ENCODE measurements at regions not wholly inside any gene's neighbourhood (a gene's known extent, or its start where the extent isn't known, plus 50 kb on each side); places are given as distances from the start of the nearest gene placed in this dataset.
"Not testable (repeated sequence)": the region's sequence is repeated elsewhere in the genome, so short reads cannot be mapped to it uniquely, and the experiment has no call there.

- not testable (repeated sequence) for H3K36me3 ChIP-seq (ENCODE audit: control insufficient read depth, low read length); H3K9me2 ChIP-seq (replicated peaks; ENCODE audit: control insufficient read depth, low read length); H3K9me3 ChIP-seq (ENCODE audit: control insufficient read depth, insufficient read depth, low read length); H3K4me2 ChIP-seq (ENCODE audit: low read length); H3K79me2 ChIP-seq (ENCODE audit: control insufficient read depth, low read length); H4K20me1 ChIP-seq (ENCODE audit: control insufficient read depth, insufficient read depth, low read depth, low read length); H3K27ac ChIP-seq (ENCODE audit: low read depth, low read length); H3K4me3 ChIP-seq (ENCODE audit: low read length); H3K27me3 ChIP-seq (ENCODE audit: control insufficient read depth, low read length); H3F3A ChIP-seq (ENCODE audit: control insufficient read depth, insufficient read depth)
- H3K4me1 ChIP-seq (ENCODE audit: control insufficient read depth, low read length) = peaks cover 12% of the 10 kb centered on the region
Observed at GRCh38 chr3:144023543-144023942, 51.9 kb downstream of the DIPK2A start.

GRCh38 chr3:144028798-144029411 lies 57.3 kb downstream of the DIPK2A start:
- Histone ChIP-seq H3K4me3 (ENCODE audit: low read length) (peak overlapping the region; percentile 41), H3K9me3 (ENCODE audit: control insufficient read depth, insufficient read depth, low read length) (no peaks in the 10 kb centered on the region), H3K4me2 (ENCODE audit: low read length) (peak overlapping the region; percentile 63), H3K79me2 (ENCODE audit: control insufficient read depth, low read length) (no peaks in the 10 kb centered on the region), H3F3A (ENCODE audit: control insufficient read depth, insufficient read depth) (peaks cover 6% of the 10 kb centered on the region), H3K27ac (ENCODE audit: low read depth, low read length) (peak overlapping the region; percentile 67), H3K36me3 (ENCODE audit: control insufficient read depth, low read length) (no peaks in the 10 kb centered on the region), H3K4me1 (ENCODE audit: control insufficient read depth, low read length) (peaks cover 55% of the 10 kb centered on the region), H3K9me2 (replicated peaks; ENCODE audit: control insufficient read depth, low read length) (no peaks in the 10 kb centered on the region), H3K27me3 (ENCODE audit: control insufficient read depth, low read length) (no peaks in the 10 kb centered on the region), H4K20me1 (ENCODE audit: control insufficient read depth, insufficient read depth, low read depth, low read length) (no peaks in the 10 kb centered on the region)
- TF ChIP-seq CTCF (IDR thresholded peaks at IDR 0.05; ENCODE audit: low read depth, low read length, poor library complexity, severe bottlenecking) (no peak), EZH2phosphoT487 (IDR thresholded peaks at IDR 0.05; ENCODE audit: borderline replicate concordance, low read length) (no peak)

- TF ChIP-seq EZH2phosphoT487 (IDR thresholded peaks at IDR 0.05; ENCODE audit: borderline replicate concordance, low read length) (no peak), CTCF (IDR thresholded peaks at IDR 0.05; ENCODE audit: low read depth, low read length, poor library complexity, severe bottlenecking) (no peak)
- no peaks in the 10 kb centered on the region for H3K27me3 ChIP-seq (ENCODE audit: control insufficient read depth, low read length)
Observed at GRCh38 chr3:144029769-144030168, 58.1 kb downstream of the DIPK2A start.

GRCh38 chr3:144031938-144032337 lies 60.3 kb downstream of the DIPK2A start:
- Histone ChIP-seq H3K9me2 (replicated peaks; ENCODE audit: control insufficient read depth, low read length) (no peaks in the 10 kb centered on the region), H3F3A (ENCODE audit: control insufficient read depth, insufficient read depth) (peaks cover 6% of the 10 kb centered on the region), H3K27ac (ENCODE audit: low read depth, low read length) (no peak overlapping the region), H3K4me2 (ENCODE audit: low read length) (no peak overlapping the region), H3K4me3 (ENCODE audit: low read length) (no peak overlapping the region), H3K27me3 (ENCODE audit: control insufficient read depth, low read length) (no peaks in the 10 kb centered on the region), H3K9me3 (ENCODE audit: control insufficient read depth, insufficient read depth, low read length) (no peaks in the 10 kb centered on the region), H3K4me1 (ENCODE audit: control insufficient read depth, low read length) (peaks cover 55% of the 10 kb centered on the region), H4K20me1 (ENCODE audit: control insufficient read depth, insufficient read depth, low read depth, low read length) (no peaks in the 10 kb centered on the region), H3K79me2 (ENCODE audit: control insufficient read depth, low read length) (no peaks in the 10 kb centered on the region), H3K36me3 (ENCODE audit: control insufficient read depth, low read length) (no peaks in the 10 kb centered on the region)
- TF ChIP-seq EZH2phosphoT487 (IDR thresholded peaks at IDR 0.05; ENCODE audit: borderline replicate concordance, low read length) (no peak), CTCF (IDR thresholded peaks at IDR 0.05; ENCODE audit: low read depth, low read length, poor library complexity, severe bottlenecking) (no peak)

More at GRCh38 chr3:144029769-144030168, 58.1 kb downstream of the DIPK2A start:
- H3K4me1 ChIP-seq (ENCODE audit: control insufficient read depth, low read length) = peaks cover 55% of the 10 kb centered on the region
- no peaks in the 10 kb centered on the region for H3K9me2 ChIP-seq (replicated peaks; ENCODE audit: control insufficient read depth, low read length)
- H3K79me2 ChIP-seq (ENCODE audit: control insufficient read depth, low read length) = no peaks in the 10 kb centered on the region
- H3K9me3 ChIP-seq (ENCODE audit: control insufficient read depth, insufficient read depth, low read length) = no peaks in the 10 kb centered on the region
- H3K27ac ChIP-seq (ENCODE audit: low read depth, low read length) = 0 out of 2 replicates have a peak overlapping the region, but pooled peaks have one; percentile 67
- H3K4me2 ChIP-seq (ENCODE audit: low read length) = peak overlapping the region; percentile 45
- H3K36me3 ChIP-seq (ENCODE audit: control insufficient read depth, low read length) = no peaks in the 10 kb centered on the region
- H3F3A ChIP-seq (ENCODE audit: control insufficient read depth, insufficient read depth) = peaks cover 6% of the 10 kb centered on the region
- no peak overlapping the region for H3K4me3 ChIP-seq (ENCODE audit: low read length)
- H4K20me1 ChIP-seq (ENCODE audit: control insufficient read depth, insufficient read depth, low read depth, low read length) = no peaks in the 10 kb centered on the region

Data from DOHH2 (cell line).